Hematopoietic multipotent progenitor cell treated with erythropoietin and hydrocortisone succinate and interleukin-3 and kit ligand, for 17 days (in vitro differentiated cells): ENCODE measurements at regions not wholly inside any gene's neighbourhood (a gene's known extent, or its start where the extent isn't known, plus 50 kb on each side); places are given as distances from the start of the nearest gene placed in this dataset.
"Not testable (repeated sequence)": the region's sequence is repeated elsewhere in the genome, so short reads cannot be mapped to it uniquely, and the experiment has no call there.

Source experiments
- DNase-seq: peaks from one replicate; pipeline ENCODE4 v3.0.0-alpha.2; 2015; ENCODE audit warnings: low spot score

GRCh38 chr6:4677011-4677750, 99.0 kb upstream of the CDYL start:
- DNase-seq = no peak

- no peak for DNase-seq
Measured at GRCh38 chr6:4676016-4676415, 100.2 kb upstream of the CDYL start.

GRCh38 chr6:4675121-4675520, 101.1 kb upstream of the CDYL start:
- DNase-seq = no peak

GRCh38 chr6:4673861-4674260, 102.3 kb upstream of the CDYL start:
- DNase-seq = no peak

GRCh38 chr6:4672772-4673171, 103.4 kb upstream of the CDYL start:
- no peak for DNase-seq

- DNase-seq = no peak
Measured at GRCh38 chr6:4671587-4672115, 104.6 kb upstream of the CDYL start.

GRCh38 chr6:4670824-4671409, 105.3 kb upstream of the CDYL start:
- DNase-seq = no peak

GRCh38 chr6:4670290-4670689, 105.9 kb upstream of the CDYL start:
- DNase-seq = no peak

- no peak for DNase-seq
Measured at GRCh38 chr6:4668271-4669179, 107.7 kb upstream of the CDYL start.

GRCh38 chr6:4667591-4667990, 108.6 kb upstream of the CDYL start:
- no peak for DNase-seq

- no peak for DNase-seq
Measured at GRCh38 chr6:4666886-4667513, 109.2 kb upstream of the CDYL start.

GRCh38 chr6:4665489-4666417, 110.5 kb upstream of the CDYL start:
- DNase-seq = no peak

GRCh38 chr6:4664911-4665310, 111.3 kb upstream of the CDYL start:
- DNase-seq = no peak

GRCh38 chr6:4664117-4664626, 112.0 kb upstream of the CDYL start:
- no peak for DNase-seq

GRCh38 chr6:4662886-4663285, 113.3 kb upstream of the CDYL start:
- DNase-seq = no peak

- DNase-seq = no peak
Measured at GRCh38 chr6:4661391-4661790, 114.8 kb upstream of the CDYL start.

- DNase-seq = no peak
Measured at GRCh38 chr6:4660377-4661321, 115.6 kb upstream of the CDYL start.

- DNase-seq = not testable (repeated sequence)
Measured at GRCh38 chr6:4659719-4660118, 116.5 kb upstream of the CDYL start.

GRCh38 chr6:4658486-4658885, 117.7 kb upstream of the CDYL start:
- no peak for DNase-seq

- DNase-seq = no peak
Measured at GRCh38 chr6:4656106-4656505, 120.1 kb upstream of the CDYL start.
